SK-N-SH (cell line): ENCODE measurements at regions not wholly inside any gene's neighbourhood (a gene's known extent, or its start where the extent isn't known, plus 50 kb on each side); places are given as distances from the start of the nearest gene placed in this dataset.
A peak's percentile ranks its signal among the peaks of the same experiment; 100 is the strongest.
"Not testable (repeated sequence)": the region's sequence is repeated elsewhere in the genome, so short reads cannot be mapped to it uniquely, and the experiment has no call there.

Source experiments
- CTCF ChIA-PET: fragments of 300-600, 350-600 bp; formaldehyde crosslinking; extraction: SDS; loops from one replicate; lab custom pipeline; 2021; lab: Yijun Ruan, JAX
- POLR2A ChIA-PET: fragments of 350-600 bp; sonication (Branson Sonifier 250); formaldehyde crosslinking; extraction: SDS; loops from one replicate; lab custom pipeline; 2020; ENCODE audit warnings: antibody characterized with exemption, inconsistent platforms; lab: Yijun Ruan, JAX
- DNase-seq: peaks from one replicate; pipeline ENCODE4 v3.0.0; 2012
- H2AFZ ChIP-seq: fragments of 200-600 bp; sonication (generic); 2 replicates; pipeline ENCODE4 v1.8.1; 2016; ENCODE audit warnings: antibody characterized with exemption, mild to moderate bottlenecking, low read depth
- H3F3A ChIP-seq: fragments of 200-600 bp; sonication (generic); replicated peaks from 2 replicates; pipeline ENCODE3; 2016; ENCODE audit warnings: antibody characterized with exemption, mild to moderate bottlenecking; ENCODE audit not compliant: insufficient read depth
- H3K27ac ChIP-seq, 2 experiments: fragments of 200-500 bp in 1 of 2; fragments of 200-600 bp in 1 of 2; sonication (Bioruptor generic) in 1 of 2; sonication (generic), shearing (Covaris generic) in 1 of 2; 2 replicates each; pipeline versions ENCODE4 v1.5.1 to v1.6.1; 2014 to 2016; ENCODE audit warnings: low read depth in 2 of 2, inconsistent platforms in 1 of 2, low read length in 1 of 2, mild to moderate bottlenecking in 1 of 2, mixed read lengths in 1 of 2
- H3K27me3 ChIP-seq: fragments of 200-600 bp; sonication (generic), shearing (Covaris generic); 2 replicates; pipeline ENCODE4 v1.6.1; 2016; ENCODE audit warnings: mixed run types; ENCODE audit not compliant: insufficient read depth
- H3K36me3 ChIP-seq, 2 experiments: fragments of 200-500 bp in 1 of 2; fragments of 200-600 bp in 1 of 2; sonication (Bioruptor generic) in 1 of 2; sonication (generic) in 1 of 2; replicated peaks in 1 of 2; 2 replicates each; pipeline versions ENCODE3 to v1.5.1; 2014 to 2016; ENCODE audit warnings: low read length in 1 of 2, mild to moderate bottlenecking in 1 of 2; ENCODE audit not compliant: insufficient read depth in 2 of 2, control insufficient read depth in 1 of 2
- H3K4me1 ChIP-seq, 2 experiments: fragments of 200-500 bp in 1 of 2; fragments of 200-600 bp in 1 of 2; sonication (Bioruptor generic) in 1 of 2; sonication (generic), shearing (Covaris generic) in 1 of 2; 2 replicates each; pipeline versions ENCODE4 v1.5.1 to v1.6.1; 2014 to 2016; ENCODE audit warnings: low read depth in 1 of 2, low read length in 1 of 2, mixed run types in 1 of 2; ENCODE audit not compliant: insufficient read depth in 2 of 2, control insufficient read depth in 1 of 2
- H3K4me2 ChIP-seq: fragments of 200-600 bp; sonication (generic), shearing (Covaris generic); 2 replicates; pipeline ENCODE4 v1.6.1; 2017; ENCODE audit warnings: mixed run types
- H3K4me3 ChIP-seq, 2 experiments: fragments of 200-500 bp in 1 of 2; fragments of 200-600 bp in 1 of 2; sonication (Bioruptor generic) in 1 of 2; sonication (generic), shearing (Covaris generic) in 1 of 2; 2 replicates each; pipeline versions ENCODE4 v1.5.1 to v1.8.1; 2014 to 2016; ENCODE audit warnings: low read depth in 2 of 2, inconsistent platforms in 1 of 2, low read length in 1 of 2, mild to moderate bottlenecking in 1 of 2, mixed read lengths in 1 of 2, moderate library complexity in 1 of 2
- H3K79me2 ChIP-seq: fragments of 200-600 bp; sonication (generic); 2 replicates; pipeline ENCODE4 v1.8.1; 2017; ENCODE audit warnings: mild to moderate bottlenecking; ENCODE audit not compliant: insufficient read depth
- H3K9ac ChIP-seq: fragments of 200-600 bp; sonication (generic); 2 replicates; pipeline ENCODE4 v1.6.1; 2017; ENCODE audit warnings: mixed run types
- H3K9me2 ChIP-seq: fragments of 200-600 bp; sonication (generic); 2 replicates; pipeline ENCODE4 v1.6.1; 2017; ENCODE audit warnings: mixed run types
- H3K9me3 ChIP-seq: fragments of 200-600 bp; sonication (generic); 2 replicates; pipeline ENCODE4 v1.6.1; 2017; ENCODE audit warnings: mixed run types, mild to moderate bottlenecking, moderate library complexity
- H4K20me1 ChIP-seq: fragments of 200-600 bp; sonication (generic); 2 replicates; pipeline ENCODE4 v1.6.1; 2017; ENCODE audit warnings: mild to moderate bottlenecking, mixed run types; ENCODE audit not compliant: insufficient read depth
- EP300 ChIP-seq, 2 experiments: IDR thresholded peaks; 2 replicates each; pipeline versions ENCODE4 v1.4.0 to v1.6.1; 2012; ENCODE audit warnings: borderline replicate concordance in 1 of 2, low read depth in 1 of 2, low read length in 1 of 2
- FOXJ3 ChIP-seq: sonication (generic); formaldehyde crosslinking; IDR thresholded peaks from 2 replicates; pipeline ENCODE4 v1.5.1; 2020; ENCODE audit warnings: mild to moderate bottlenecking, missing genetic modification reagents
- GABPA ChIP-seq: IDR thresholded peaks from 2 replicates; pipeline ENCODE4 v1.4.0; 2012; ENCODE audit warnings: low read depth, mild to moderate bottlenecking
- GATA2 ChIP-seq: sonication (generic); formaldehyde crosslinking; IDR thresholded peaks from 2 replicates; pipeline ENCODE4 v1.5.0; 2020; ENCODE audit warnings: mild to moderate bottlenecking, missing genetic modification reagents
- JUND ChIP-seq: IDR thresholded peaks from 2 replicates; pipeline ENCODE4 v1.4.0; 2012
- MEF2A ChIP-seq: IDR thresholded peaks from 2 replicates; pipeline ENCODE4 v1.4.0; 2012; ENCODE audit warnings: low read depth, borderline replicate concordance
- RCOR1 ChIP-seq: fragments of 150-350 bp; IDR thresholded peaks from 2 replicates; pipeline ENCODE4 v1.6.1; 2017; ENCODE audit warnings: antibody characterized with exemption, low read length
- WGBS: methylation state at CpG from one replicate; pipeline ENCODE4 v1.1.6; 2017; ENCODE audit warnings: low lambda C conversion rate; 5-methylcytosine and 5-hydroxymethylcytosine counted together
- TF ChIP-seq, protein P1 (sequence below): fragments of 150-350 bp; IDR thresholded peaks from 2 replicates; pipeline ENCODE4 v1.6.1; 2016; ENCODE audit warnings: mild to moderate bottlenecking, low read depth, low read length
- TF ChIP-seq, protein P2 (sequence below): fragments of 150-350 bp; IDR thresholded peaks from 2 replicates; pipeline ENCODE4 v1.6.1; 2017; ENCODE audit warnings: antibody characterized with exemption, low read length, low read depth, borderline replicate concordance

DNA sequence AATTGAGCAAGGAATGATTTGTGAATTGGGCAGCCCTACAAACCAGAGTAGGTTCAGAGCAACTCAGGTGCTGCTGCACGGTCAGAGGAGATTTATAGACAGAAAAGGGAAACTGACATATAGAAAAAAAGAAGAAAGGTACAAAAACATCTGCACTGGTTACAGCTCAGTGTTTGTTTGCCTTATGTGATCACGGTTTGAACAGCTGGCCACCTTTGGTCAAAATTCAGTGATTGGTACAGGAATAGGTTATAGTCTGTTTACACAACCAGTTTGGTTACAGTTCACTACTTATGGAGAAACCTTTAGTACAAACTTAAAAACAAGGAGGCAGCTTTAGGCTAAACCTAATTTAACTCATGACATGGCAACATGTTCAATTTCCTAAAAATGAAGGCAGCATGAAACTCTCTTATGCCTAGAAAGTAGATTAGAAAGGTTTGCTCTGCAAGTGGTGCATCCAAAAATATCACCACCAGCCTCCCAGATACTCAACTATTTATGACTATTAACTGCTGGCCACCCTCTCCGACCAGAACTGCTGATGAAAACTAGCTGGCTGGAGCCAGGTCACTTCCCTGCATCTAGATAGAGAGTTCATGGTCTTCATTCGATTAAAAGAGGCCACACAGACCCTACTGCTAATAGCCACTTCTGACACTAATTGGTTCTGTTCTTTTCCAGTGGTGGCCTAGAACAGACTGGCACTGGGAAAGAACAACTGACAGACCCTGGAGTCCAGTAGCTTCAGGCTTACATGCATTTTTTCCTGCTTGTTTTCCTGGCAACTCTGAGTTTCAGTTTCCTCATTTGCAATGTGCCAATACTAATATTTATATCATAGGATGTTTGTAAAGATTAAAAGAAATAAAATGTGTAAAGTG, 548.0 kb downstream of the CCSER2 start:
- no peak overlapping the region for H2AFZ ChIP-seq
- H3F3A ChIP-seq = no peaks in the 10 kb centered on the region
- H4K20me1 ChIP-seq = no peaks in the 10 kb centered on the region
- H3K9ac ChIP-seq = no peak overlapping the region
- H3K9me2 ChIP-seq = no peaks in the 10 kb centered on the region
- H3K4me1 ChIP-seq = peaks cover 0 to 5% of the 10 kb centered on the region in 2 experiments; a peak in 1 of 4 replicates
- DNase-seq = peak; percentile 26
- 6% methylated on average over 4 of the region's 4 CpGs for WGBS
- no peaks in the 10 kb centered on the region for H3K9me3 ChIP-seq
- H3K4me2 ChIP-seq = no peak overlapping the region
- ChIA-PET POLR2A (interaction anchor here (0.6 kb wide), 1 partner anchor 32 kb away, joined by 3 read pairs; no protein-coding TSS in a partner anchor), CTCF (no interaction called here)
- H3K27ac ChIP-seq = peak overlapping the region in 1 of 2 experiments; percentile 47; a peak in 2 of 4 replicates
- TF ChIP-seq RCOR1 (peak; percentile 15; the same call in 1 of the 2 replicates), GABPA (no peak), EP300 (IDR thresholded peaks at IDR 0.05; ENCODE audit: borderline replicate concordance in 1 of 2, low read depth in 1 of 2, low read length in 1 of 2) (peak in 1 of 2 experiments; percentile 58; a peak in 1 of 4 replicates), GATA2 (CRISPR knock-in tag) (0 out of 2 replicates have a peak, but pooled peaks have one; percentile 20), FOXJ3 (CRISPR knock-in tag) (no peak)
- TF ChIP-seq, protein P1, sequence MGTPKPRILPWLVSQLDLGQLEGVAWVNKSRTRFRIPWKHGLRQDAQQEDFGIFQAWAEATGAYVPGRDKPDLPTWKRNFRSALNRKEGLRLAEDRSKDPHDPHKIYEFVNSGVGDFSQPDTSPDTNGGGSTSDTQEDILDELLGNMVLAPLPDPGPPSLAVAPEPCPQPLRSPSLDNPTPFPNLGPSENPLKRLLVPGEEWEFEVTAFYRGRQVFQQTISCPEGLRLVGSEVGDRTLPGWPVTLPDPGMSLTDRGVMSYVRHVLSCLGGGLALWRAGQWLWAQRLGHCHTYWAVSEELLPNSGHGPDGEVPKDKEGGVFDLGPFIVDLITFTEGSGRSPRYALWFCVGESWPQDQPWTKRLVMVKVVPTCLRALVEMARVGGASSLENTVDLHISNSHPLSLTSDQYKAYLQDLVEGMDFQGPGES = no peak
- TF ChIP-seq, protein P2, sequence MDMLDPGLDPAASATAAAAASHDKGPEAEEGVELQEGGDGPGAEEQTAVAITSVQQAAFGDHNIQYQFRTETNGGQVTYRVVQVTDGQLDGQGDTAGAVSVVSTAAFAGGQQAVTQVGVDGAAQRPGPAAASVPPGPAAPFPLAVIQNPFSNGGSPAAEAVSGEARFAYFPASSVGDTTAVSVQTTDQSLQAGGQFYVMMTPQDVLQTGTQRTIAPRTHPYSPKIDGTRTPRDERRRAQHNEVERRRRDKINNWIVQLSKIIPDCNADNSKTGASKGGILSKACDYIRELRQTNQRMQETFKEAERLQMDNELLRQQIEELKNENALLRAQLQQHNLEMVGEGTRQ = no peak
- no peak overlapping the region for H3K4me3 ChIP-seq
- no peaks in the 10 kb centered on the region for H3K27me3 ChIP-seq
- no peaks in the 10 kb centered on the region for H3K36me3 ChIP-seq
- no peaks in the 10 kb centered on the region for H3K79me2 ChIP-seq

DNA sequence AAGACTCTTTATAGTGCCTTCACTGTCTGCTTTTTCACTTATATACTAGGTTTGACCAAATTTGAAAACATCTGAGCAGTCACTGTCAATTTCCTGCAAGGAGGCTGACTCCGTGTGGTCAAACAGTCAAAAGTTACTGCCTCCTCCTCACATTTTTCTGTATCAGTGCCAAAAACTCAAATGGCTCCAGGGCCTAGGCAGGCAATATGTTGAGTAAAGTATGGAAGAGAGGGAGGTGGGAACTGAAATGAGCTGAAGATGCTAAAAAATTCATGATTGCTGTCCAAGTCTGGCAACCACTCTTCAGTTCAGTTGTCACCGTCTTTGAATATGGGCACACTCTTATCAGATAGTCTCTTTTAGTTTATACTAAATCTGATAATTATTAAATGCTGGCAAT, 551.6 kb downstream of the CCSER2 start:
- Histone ChIP-seq H3K27me3 (no peaks in the 10 kb centered on the region), H3F3A (no peaks in the 10 kb centered on the region), H3K4me1 (peaks cover 0 to 5% of the 10 kb centered on the region in 2 experiments; a peak in 1 of 4 replicates)
- CTCF ChIA-PET = no interaction called here
- POLR2A ChIA-PET = no interaction called here
- TF ChIP-seq, protein P1 = no peak
- no peak for TF ChIP-seq JUND
- no peak for TF ChIP-seq EP300 (IDR thresholded peaks at IDR 0.05; ENCODE audit: borderline replicate concordance in 1 of 2, low read depth in 1 of 2, low read length in 1 of 2)
- no peak for TF ChIP-seq MEF2A
- TF ChIP-seq, all 33 proteins: peak for 0
- H3K9ac ChIP-seq = no peak overlapping the region
- DNase-seq = no peak
- no peaks in the 10 kb centered on the region for H4K20me1 ChIP-seq
- H3K36me3 ChIP-seq = no peaks in the 10 kb centered on the region
- no peaks in the 10 kb centered on the region for H3K9me2 ChIP-seq
- no peak overlapping the region for H3K4me2 ChIP-seq
- H2AFZ ChIP-seq = no peak overlapping the region
- no peak overlapping the region for H3K27ac ChIP-seq
- WGBS = 25% methylated on average over 2 of the region's 2 CpGs
- no peaks in the 10 kb centered on the region for H3K79me2 ChIP-seq
- H3K4me3 ChIP-seq = no peak overlapping the region
- no peaks in the 10 kb centered on the region for H3K9me3 ChIP-seq

DNA sequence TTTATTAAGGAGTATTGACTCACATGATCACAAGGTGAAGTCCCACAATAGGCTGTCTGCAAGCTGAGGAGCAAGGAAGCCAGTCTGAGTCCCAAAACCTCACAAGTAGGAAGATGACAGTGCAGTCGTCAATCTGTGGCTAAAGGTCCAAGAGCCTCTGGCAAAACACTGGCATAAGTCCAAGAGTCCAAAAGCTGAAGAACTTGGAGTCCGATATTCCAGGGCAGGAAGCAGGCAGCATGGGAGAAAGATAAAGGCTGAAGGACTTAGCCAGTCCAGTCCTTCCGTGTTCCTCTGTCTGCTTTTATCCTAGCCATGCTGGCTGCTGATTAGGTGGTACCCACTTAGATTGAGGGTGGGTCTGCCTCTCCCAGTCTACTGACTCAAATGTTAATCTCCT, 553.3 kb downstream of the CCSER2 start:
- H3K27ac ChIP-seq, H3K9me2 ChIP-seq, DNase-seq, CTCF ChIA-PET, H3K79me2 ChIP-seq, H3K4me2 ChIP-seq, H3K36me3 ChIP-seq, H3F3A ChIP-seq, H3K9ac ChIP-seq, H3K27me3 ChIP-seq, H4K20me1 ChIP-seq, POLR2A ChIA-PET, H2AFZ ChIP-seq, H3K9me3 ChIP-seq, H3K4me1 ChIP-seq, H3K4me3 ChIP-seq: not testable (repeated sequence)
- WGBS = 28% methylated on average over 3 of the region's 3 CpGs
